ENCODE measurements at regions not wholly inside any gene's neighbourhood (a gene's known extent, or its start where the extent isn't known, plus 50 kb on each side); places are given as distances from the start of the nearest gene placed in this dataset.

DNA sequence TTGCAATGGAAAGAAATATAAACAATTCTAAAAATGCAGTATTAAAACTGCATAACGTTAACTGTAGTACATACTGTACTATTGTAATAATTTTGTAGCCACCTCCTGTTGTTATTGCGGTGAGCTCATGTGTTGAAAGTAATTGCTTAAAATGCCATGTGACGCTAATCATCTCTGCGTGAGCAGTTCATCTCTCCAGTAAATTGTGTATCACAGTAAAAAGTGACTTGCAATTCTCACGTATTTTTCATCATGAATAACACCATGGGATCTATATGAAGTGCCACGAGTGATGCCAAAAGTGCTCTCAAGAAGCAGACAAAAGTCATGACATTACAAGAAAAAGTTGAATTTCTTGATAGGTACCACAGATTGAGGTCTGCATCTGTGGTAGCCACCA is 82.4 kb upstream of the CYYR1 start:
- ATAC-seq (ENCODE audit: insufficient read depth, low read depth) (no peak), DNase-seq (no peak)
- Histone ChIP-seq H3K9me3 (ENCODE audit: insufficient read depth, low read length, severe bottlenecking) (peaks cover 18% of the 10 kb centered on the region), H4K20me1 (ENCODE audit: insufficient read depth, low read length) (no peaks in the 10 kb centered on the region), H3K9ac (ENCODE audit: low read depth, low read length) (no peak overlapping the region), H3K4me2 (ENCODE audit: insufficient read depth, low read length) (no peak overlapping the region), H3K4me1 (ENCODE audit: insufficient read depth, low read length) (peaks cover 16% of the 10 kb centered on the region), H2AFZ (ENCODE audit: low read depth, low read length) (no peak overlapping the region), H3K79me2 (ENCODE audit: insufficient read depth, low read length) (no peaks in the 10 kb centered on the region), H3K4me3 (ENCODE audit: low read depth in 1 of 2, low read length in 2 of 2) (no peak overlapping the region), H3K36me3 (ENCODE audit: insufficient read depth, low read length) (peaks cover 3% of the 10 kb centered on the region; the same call in 1 of the 2 replicates), H3K27ac (ENCODE audit: low read length) (no peak overlapping the region), H3K27me3 (ENCODE audit: insufficient read depth, low read length, poor library complexity) (no peaks in the 10 kb centered on the region)
- no peak for TF ChIP-seq EZH2 (IDR thresholded peaks at IDR 0.05; ENCODE audit: borderline replicate concordance, low read depth, low read length, severe bottlenecking)
- TF ChIP-seq, protein P1, sequence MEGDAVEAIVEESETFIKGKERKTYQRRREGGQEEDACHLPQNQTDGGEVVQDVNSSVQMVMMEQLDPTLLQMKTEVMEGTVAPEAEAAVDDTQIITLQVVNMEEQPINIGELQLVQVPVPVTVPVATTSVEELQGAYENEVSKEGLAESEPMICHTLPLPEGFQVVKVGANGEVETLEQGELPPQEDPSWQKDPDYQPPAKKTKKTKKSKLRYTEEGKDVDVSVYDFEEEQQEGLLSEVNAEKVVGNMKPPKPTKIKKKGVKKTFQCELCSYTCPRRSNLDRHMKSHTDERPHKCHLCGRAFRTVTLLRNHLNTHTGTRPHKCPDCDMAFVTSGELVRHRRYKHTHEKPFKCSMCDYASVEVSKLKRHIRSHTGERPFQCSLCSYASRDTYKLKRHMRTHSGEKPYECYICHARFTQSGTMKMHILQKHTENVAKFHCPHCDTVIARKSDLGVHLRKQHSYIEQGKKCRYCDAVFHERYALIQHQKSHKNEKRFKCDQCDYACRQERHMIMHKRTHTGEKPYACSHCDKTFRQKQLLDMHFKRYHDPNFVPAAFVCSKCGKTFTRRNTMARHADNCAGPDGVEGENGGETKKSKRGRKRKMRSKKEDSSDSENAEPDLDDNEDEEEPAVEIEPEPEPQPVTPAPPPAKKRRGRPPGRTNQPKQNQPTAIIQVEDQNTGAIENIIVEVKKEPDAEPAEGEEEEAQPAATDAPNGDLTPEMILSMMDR (IDR thresholded peaks at IDR 0.05; ENCODE audit: borderline replicate concordance, extremely low read depth, low read length, poor library complexity, severe bottlenecking): no peak

DNA sequence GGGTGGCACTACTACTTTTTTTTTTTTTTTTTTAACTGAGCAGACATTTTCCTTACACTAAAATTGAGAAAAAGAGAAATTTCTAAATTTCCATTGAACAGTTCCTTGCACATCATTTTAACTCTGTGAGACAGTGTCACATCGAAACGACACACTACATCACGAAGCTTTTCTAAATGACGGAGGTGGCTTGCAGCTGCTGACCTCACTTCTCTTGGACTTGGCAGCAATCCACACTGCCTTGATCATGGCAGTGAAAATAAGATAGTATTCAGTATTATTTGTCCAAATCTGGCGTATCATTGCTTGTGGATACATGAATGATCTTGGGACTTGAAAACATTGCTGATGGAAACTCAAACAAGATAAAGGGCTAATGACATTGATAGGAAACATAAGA is 80.3 kb upstream of the CYYR1 start:
- Histone ChIP-seq H3K9ac (ENCODE audit: low read depth, low read length) (no peak overlapping the region), H4K20me1 (ENCODE audit: insufficient read depth, low read length) (no peaks in the 10 kb centered on the region), H3K36me3 (ENCODE audit: insufficient read depth, low read length) (no peaks in the 10 kb centered on the region), H3K4me1 (ENCODE audit: insufficient read depth, low read length) (peaks cover 3% of the 10 kb centered on the region; the same call in 1 of the 2 replicates), H3K9me3 (ENCODE audit: insufficient read depth, low read length, severe bottlenecking) (peaks cover 4% of the 10 kb centered on the region), H3K27ac (ENCODE audit: low read length) (no peak overlapping the region), H3K27me3 (ENCODE audit: insufficient read depth, low read length, poor library complexity) (no peaks in the 10 kb centered on the region), H2AFZ (ENCODE audit: low read depth, low read length) (no peak overlapping the region), H3K79me2 (ENCODE audit: insufficient read depth, low read length) (no peaks in the 10 kb centered on the region), H3K4me2 (ENCODE audit: insufficient read depth, low read length) (no peak overlapping the region), H3K4me3 (ENCODE audit: low read depth in 1 of 2, low read length in 2 of 2) (no peak overlapping the region)
- ATAC-seq (ENCODE audit: insufficient read depth, low read depth) (no peak), DNase-seq (no peak)
- TF ChIP-seq EZH2 (IDR thresholded peaks at IDR 0.05; ENCODE audit: borderline replicate concordance, low read depth, low read length, severe bottlenecking): no peak
- TF ChIP-seq, protein P1 (IDR thresholded peaks at IDR 0.05; ENCODE audit: borderline replicate concordance, extremely low read depth, low read length, poor library complexity, severe bottlenecking): no peak

DNA sequence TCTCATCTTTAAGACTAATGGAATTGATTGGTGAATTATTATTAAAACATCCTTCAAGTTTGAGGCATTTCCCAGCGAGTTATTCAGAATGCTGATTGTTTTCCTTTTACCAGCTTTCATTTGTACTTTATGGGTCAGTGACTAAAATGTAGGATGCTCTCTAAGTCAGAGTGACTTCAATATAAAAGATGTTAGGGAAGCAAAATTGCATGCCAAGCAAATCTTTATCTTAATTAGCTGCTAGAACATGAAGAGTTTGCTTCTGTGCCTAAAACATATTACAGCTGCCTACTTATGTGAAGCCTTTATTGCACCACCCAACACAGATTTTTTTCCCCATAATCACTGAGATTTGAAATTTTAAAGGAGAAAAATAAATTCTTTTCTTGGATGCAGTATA is 79.8 kb upstream of the CYYR1 start:
- no peaks in the 10 kb centered on the region for H3K4me1 ChIP-seq (ENCODE audit: insufficient read depth, low read length)
- DNase-seq: no peak
- H3K4me3 ChIP-seq (ENCODE audit: low read depth in 1 of 2, low read length in 2 of 2): no peak overlapping the region
- H3K27me3 ChIP-seq (ENCODE audit: insufficient read depth, low read length, poor library complexity): no peaks in the 10 kb centered on the region
- peaks cover 3% of the 10 kb centered on the region for H3K9me3 ChIP-seq (ENCODE audit: insufficient read depth, low read length, severe bottlenecking)
- no peak overlapping the region for H3K9ac ChIP-seq (ENCODE audit: low read depth, low read length)
- H3K4me2 ChIP-seq (ENCODE audit: insufficient read depth, low read length): no peak overlapping the region
- H3K79me2 ChIP-seq (ENCODE audit: insufficient read depth, low read length): no peaks in the 10 kb centered on the region
- no peak for ATAC-seq (ENCODE audit: insufficient read depth, low read depth)
- H2AFZ ChIP-seq (ENCODE audit: low read depth, low read length): no peak overlapping the region
- H3K36me3 ChIP-seq (ENCODE audit: insufficient read depth, low read length): no peaks in the 10 kb centered on the region
- no peaks in the 10 kb centered on the region for H4K20me1 ChIP-seq (ENCODE audit: insufficient read depth, low read length)
- TF ChIP-seq, protein P1 (IDR thresholded peaks at IDR 0.05; ENCODE audit: borderline replicate concordance, extremely low read depth, low read length, poor library complexity, severe bottlenecking): no peak
- TF ChIP-seq EZH2 (IDR thresholded peaks at IDR 0.05; ENCODE audit: borderline replicate concordance, low read depth, low read length, severe bottlenecking): no peak
- H3K27ac ChIP-seq (ENCODE audit: low read length): no peak overlapping the region

DNA sequence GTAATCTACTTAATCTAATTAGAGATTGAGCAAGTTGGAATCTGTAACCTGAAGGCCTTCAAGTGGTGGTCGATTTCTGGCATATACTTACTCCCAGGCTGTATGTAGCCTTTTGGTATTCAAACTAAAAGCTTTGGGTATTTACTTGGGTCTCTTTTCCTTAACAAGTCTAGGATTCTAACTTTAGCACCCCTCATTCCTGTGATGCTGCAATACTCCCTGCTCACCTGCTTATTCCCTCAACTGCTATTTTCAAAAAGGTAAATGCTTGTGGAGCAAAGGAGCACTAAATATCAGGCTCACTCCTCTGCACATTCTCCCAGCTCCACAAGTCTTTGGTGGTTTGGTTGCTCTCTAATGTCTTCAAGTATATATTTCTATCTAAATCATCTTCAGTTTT is 68.0 kb upstream of the CYYR1 start:
- no peak for ATAC-seq (ENCODE audit: insufficient read depth, low read depth)
- no peaks in the 10 kb centered on the region for H3K4me1 ChIP-seq (ENCODE audit: insufficient read depth, low read length)
- H3K79me2 ChIP-seq (ENCODE audit: insufficient read depth, low read length): no peaks in the 10 kb centered on the region
- H3K4me2 ChIP-seq (ENCODE audit: insufficient read depth, low read length): no peak overlapping the region
- H3K27ac ChIP-seq (ENCODE audit: low read length): no peak overlapping the region
- H4K20me1 ChIP-seq (ENCODE audit: insufficient read depth, low read length): no peaks in the 10 kb centered on the region
- no peaks in the 10 kb centered on the region for H3K36me3 ChIP-seq (ENCODE audit: insufficient read depth, low read length)
- no peak overlapping the region for H3K9ac ChIP-seq (ENCODE audit: low read depth, low read length)
- H2AFZ ChIP-seq (ENCODE audit: low read depth, low read length): no peak overlapping the region
- H3K27me3 ChIP-seq (ENCODE audit: insufficient read depth, low read length, poor library complexity): no peaks in the 10 kb centered on the region
- TF ChIP-seq EZH2 (IDR thresholded peaks at IDR 0.05; ENCODE audit: borderline replicate concordance, low read depth, low read length, severe bottlenecking): no peak
- TF ChIP-seq, protein P1 (IDR thresholded peaks at IDR 0.05; ENCODE audit: borderline replicate concordance, extremely low read depth, low read length, poor library complexity, severe bottlenecking): no peak
- H3K9me3 ChIP-seq (ENCODE audit: insufficient read depth, low read length, severe bottlenecking): peaks cover 8% of the 10 kb centered on the region
- no peak overlapping the region for H3K4me3 ChIP-seq (ENCODE audit: low read depth in 1 of 2, low read length in 2 of 2)
- DNase-seq: no peak
